H1 (cell line): ENCODE measurements at regions not wholly inside any gene's neighbourhood (a gene's known extent, or its start where the extent isn't known, plus 50 kb on each side); places are given as distances from the start of the nearest gene placed in this dataset.

Experiments
- EP300 ChIP-seq, 2 experiments: IDR thresholded peaks; 1 replicate in 1 of 2; 2 replicates in 1 of 2; pipeline ENCODE4 v1.6.1; 2011 to 2012; ENCODE audit warnings: low read depth in 2 of 2, low read length in 2 of 2, mild to moderate bottlenecking in 2 of 2, borderline replicate concordance in 1 of 2, inconsistent platforms in 1 of 2, moderate library complexity in 1 of 2
- TF ChIP-seq, protein P1 (sequence below), 3 experiments: IDR thresholded peaks; 1 replicate in 2 of 3; 2 replicates in 1 of 3; pipeline versions ENCODE4 v1.5.1 to v1.6.1; 2011; ENCODE audit warnings: low read length in 3 of 3, mild to moderate bottlenecking in 3 of 3, inconsistent platforms in 2 of 3, low read depth in 1 of 3, moderate library complexity in 1 of 3; ENCODE audit not compliant: insufficient read depth in 1 of 3; ENCODE audit errors: control extremely low read depth in 1 of 3

DNA sequence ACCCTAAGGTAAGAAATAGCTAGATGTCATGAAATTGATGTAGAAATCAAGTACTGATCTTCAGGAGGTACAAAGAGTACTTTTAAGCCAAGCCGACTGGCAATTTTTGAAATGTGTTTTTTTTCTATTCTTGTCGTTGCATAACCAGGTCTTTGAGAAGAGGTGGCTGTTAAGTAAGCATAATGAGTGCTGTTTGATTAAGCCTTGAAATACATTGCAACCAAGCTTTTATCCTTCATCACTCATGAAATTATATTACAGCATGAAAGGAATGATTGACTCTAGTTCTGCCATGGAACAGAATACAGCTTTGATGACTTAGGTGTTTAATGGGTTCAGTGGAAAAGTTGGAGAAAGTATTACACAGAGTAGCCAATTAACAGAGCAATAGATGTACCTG is 1720.2 kb upstream of the SEL1L start:
- TF ChIP-seq, protein P1, sequence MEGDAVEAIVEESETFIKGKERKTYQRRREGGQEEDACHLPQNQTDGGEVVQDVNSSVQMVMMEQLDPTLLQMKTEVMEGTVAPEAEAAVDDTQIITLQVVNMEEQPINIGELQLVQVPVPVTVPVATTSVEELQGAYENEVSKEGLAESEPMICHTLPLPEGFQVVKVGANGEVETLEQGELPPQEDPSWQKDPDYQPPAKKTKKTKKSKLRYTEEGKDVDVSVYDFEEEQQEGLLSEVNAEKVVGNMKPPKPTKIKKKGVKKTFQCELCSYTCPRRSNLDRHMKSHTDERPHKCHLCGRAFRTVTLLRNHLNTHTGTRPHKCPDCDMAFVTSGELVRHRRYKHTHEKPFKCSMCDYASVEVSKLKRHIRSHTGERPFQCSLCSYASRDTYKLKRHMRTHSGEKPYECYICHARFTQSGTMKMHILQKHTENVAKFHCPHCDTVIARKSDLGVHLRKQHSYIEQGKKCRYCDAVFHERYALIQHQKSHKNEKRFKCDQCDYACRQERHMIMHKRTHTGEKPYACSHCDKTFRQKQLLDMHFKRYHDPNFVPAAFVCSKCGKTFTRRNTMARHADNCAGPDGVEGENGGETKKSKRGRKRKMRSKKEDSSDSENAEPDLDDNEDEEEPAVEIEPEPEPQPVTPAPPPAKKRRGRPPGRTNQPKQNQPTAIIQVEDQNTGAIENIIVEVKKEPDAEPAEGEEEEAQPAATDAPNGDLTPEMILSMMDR (IDR thresholded peaks at IDR 0.05; ENCODE audit: control extremely low read depth in 1 of 3, insufficient read depth in 1 of 3, low read depth in 1 of 3, low read length in 3 of 3) = no peak
- TF ChIP-seq EP300 (IDR thresholded peaks at IDR 0.05; ENCODE audit: borderline replicate concordance in 1 of 2, low read depth in 2 of 2, low read length in 2 of 2) = no peak
